IMR-90 (cell line): ENCODE measurements at regions not wholly inside any gene's neighbourhood (a gene's known extent, or its start where the extent isn't known, plus 50 kb on each side); places are given as distances from the start of the nearest gene placed in this dataset.

Experiments
- ATAC-seq: fragments of 200-7000 bp; cut with Tn5 transposase; 2 replicates; pipeline ENCODE4 v1.9.1; 2020; ENCODE audit warnings: low read depth, mild to moderate bottlenecking, moderate library complexity
- BruUV-seq: library from RNA; stranded (reverse); fragments of 400-500 nt; replicated peaks from 2 replicates; lab custom pipeline; 2021; lab: Mats Ljungman, UMichigan
- CTCF ChIA-PET: fragments of 300-600 bp; formaldehyde crosslinking; extraction: SDS; loops from one replicate; lab custom pipeline; 2021; ENCODE audit warnings: antibody characterized with exemption; lab: Yijun Ruan, JAX
- POLR2A ChIA-PET: fragments of 300-600 bp; sonication (Branson Sonifier 250); formaldehyde crosslinking; loops from one replicate; lab custom pipeline; 2022; ENCODE audit warnings: antibody characterized with exemption; ENCODE audit not compliant: unreplicated experiment; lab: Charles Lee
- DNase-seq: peaks from one replicate; pipeline ENCODE4 v3.0.0; 2013
- H2AFZ ChIP-seq: replicated peaks from 2 replicates; pipeline ENCODE3; 2013; ENCODE audit warnings: low read length, mild to moderate bottlenecking; ENCODE audit not compliant: poor library complexity
- H2AK5ac ChIP-seq: 2 replicates; pipeline ENCODE4 v1.6.1; 2013; ENCODE audit warnings: low read depth, low read length, inconsistent platforms
- H2AK9ac ChIP-seq: replicated peaks from 2 replicates; pipeline ENCODE3; 2013; ENCODE audit warnings: mild to moderate bottlenecking, low read depth, low read length, moderate library complexity; ENCODE audit not compliant: poor library complexity
- H2BK120ac ChIP-seq: 2 replicates; pipeline ENCODE4 v1.6.1; 2013; ENCODE audit warnings: low read depth, low read length, inconsistent platforms
- H2BK15ac ChIP-seq: 3 replicates; pipeline ENCODE4 v1.6.1; 2013; ENCODE audit warnings: low read depth, low read length, inconsistent platforms
- H2BK20ac ChIP-seq: 2 replicates; pipeline ENCODE4 v1.6.1; 2013; ENCODE audit warnings: low read depth, mild to moderate bottlenecking, inconsistent platforms, low read length, moderate library complexity
- H2BK5ac ChIP-seq: 2 replicates; pipeline ENCODE4 v1.6.1; 2013; ENCODE audit warnings: mild to moderate bottlenecking, low read depth, low read length, inconsistent platforms; ENCODE audit not compliant: poor library complexity, severe bottlenecking
- H3K14ac ChIP-seq: replicated peaks from 2 replicates; pipeline ENCODE4 v1.6.1; 2013; ENCODE audit warnings: low read depth, low read length, inconsistent platforms
- H3K18ac ChIP-seq: 2 replicates; pipeline ENCODE4 v1.6.1; 2013; ENCODE audit warnings: low read depth, low read length, control low read depth
- H3K23ac ChIP-seq: 2 replicates; pipeline ENCODE4 v1.6.1; 2013; ENCODE audit warnings: low read depth, low read length, inconsistent platforms
- H3K27ac ChIP-seq: 2 replicates; pipeline ENCODE4 v1.5.1; 2013; ENCODE audit warnings: mild to moderate bottlenecking, control low read depth, low read length; ENCODE audit not compliant: insufficient read depth
- H3K27me3 ChIP-seq: 2 replicates; pipeline ENCODE4 v1.6.1; 2013; ENCODE audit warnings: low read length; ENCODE audit not compliant: control insufficient read depth, insufficient read depth
- H3K36me3 ChIP-seq: 2 replicates; pipeline ENCODE4 v1.6.1; 2013; ENCODE audit warnings: low read length, mixed read lengths; ENCODE audit not compliant: control insufficient read depth, insufficient read depth
- H3K4ac ChIP-seq: 2 replicates; pipeline ENCODE4 v1.6.1; 2013; ENCODE audit warnings: low read depth, low read length, inconsistent platforms
- H3K4me1 ChIP-seq: 2 replicates; pipeline ENCODE4 v1.6.1; 2013; ENCODE audit warnings: low read length, mixed read lengths; ENCODE audit not compliant: control insufficient read depth, insufficient read depth
- H3K4me2 ChIP-seq: 2 replicates; pipeline ENCODE4 v1.6.1; 2013; ENCODE audit warnings: low read depth, mild to moderate bottlenecking, control low read depth, low read length, moderate library complexity
- H3K4me3 ChIP-seq: 2 replicates; pipeline ENCODE4 v1.5.1; 2013; ENCODE audit warnings: low read depth, mild to moderate bottlenecking, control low read depth, low read length, moderate library complexity; ENCODE audit not compliant: insufficient read depth
- H3K56ac ChIP-seq: 2 replicates; pipeline ENCODE4 v1.6.1; 2013; ENCODE audit warnings: low read length, inconsistent platforms; ENCODE audit not compliant: insufficient read depth; ENCODE audit errors: extremely low read depth
- H3K79me1 ChIP-seq, 2 experiments: 2 replicates each; pipeline ENCODE4 v1.6.1; 2013; ENCODE audit warnings: low read length in 2 of 2, inconsistent platforms in 1 of 2, low read depth in 1 of 2
- H3K9ac ChIP-seq: 2 replicates; pipeline ENCODE4 v1.6.1; 2013; ENCODE audit warnings: low read depth, low read length, control low read depth
- H3K9me1 ChIP-seq: 2 replicates; pipeline ENCODE4 v1.6.1; 2013; ENCODE audit warnings: low read length, inconsistent platforms; ENCODE audit not compliant: insufficient read depth
- H3K9me3 ChIP-seq: 2 replicates; pipeline ENCODE4 v1.6.1; 2013; ENCODE audit warnings: low read length; ENCODE audit not compliant: control insufficient read depth, insufficient read depth
- H4K20me1 ChIP-seq: 2 replicates; pipeline ENCODE4 v1.6.1; 2013; ENCODE audit warnings: low read length, inconsistent platforms; ENCODE audit not compliant: insufficient read depth
- H4K5ac ChIP-seq: 2 replicates; pipeline ENCODE4 v1.6.1; 2013; ENCODE audit warnings: mild to moderate bottlenecking, low read depth, low read length, control low read depth
- H4K8ac ChIP-seq, 2 experiments: 2 replicates each; pipeline ENCODE4 v1.6.1; 2013; ENCODE audit warnings: low read depth in 2 of 2, low read length in 2 of 2, control low read depth in 1 of 2, inconsistent platforms in 1 of 2
- H4K91ac ChIP-seq: 2 replicates; pipeline ENCODE4 v1.6.1; 2013; ENCODE audit warnings: low read depth, low read length, inconsistent platforms; ENCODE audit not compliant: insufficient read depth
- CEBPB ChIP-seq: IDR thresholded peaks from 2 replicates; pipeline ENCODE4 v1.6.1; 2012; ENCODE audit warnings: low read depth, low read length, improper control_type of control experiment
- CTCF ChIP-seq: conservative IDR thresholded peaks from 2 replicates; pipeline ENCODE4 v1.5.1; 2012; ENCODE audit warnings: mild to moderate bottlenecking, low read depth, low read length, improper control_type of control experiment
- ELK1 ChIP-seq: fragments of 150-350 bp; IDR thresholded peaks from 2 replicates; pipeline ENCODE4 v1.6.1; 2016; ENCODE audit warnings: low read depth, mild to moderate bottlenecking, low read length, moderate library complexity, borderline replicate concordance
- MAFK ChIP-seq: IDR thresholded peaks from 2 replicates; pipeline ENCODE4 v1.6.1; 2012; ENCODE audit warnings: low read depth, low read length, improper control_type of control experiment
- MAZ ChIP-seq: IDR thresholded peaks from 2 replicates; pipeline ENCODE4 v1.6.1; 2012; ENCODE audit warnings: low read depth, mild to moderate bottlenecking, low read length, improper control_type of control experiment, moderate library complexity, borderline replicate concordance
- NFE2L2 ChIP-seq: fragments of 150-350 bp; IDR thresholded peaks from 2 replicates; pipeline ENCODE4 v1.6.1; 2016; ENCODE audit warnings: low read depth, mild to moderate bottlenecking, low read length
- RCOR1 ChIP-seq: IDR thresholded peaks from 2 replicates; pipeline ENCODE4 v1.6.1; 2012; ENCODE audit warnings: mild to moderate bottlenecking, low read length, improper control_type of control experiment; ENCODE audit not compliant: insufficient replicate concordance
- RFX5 ChIP-seq: IDR thresholded peaks from 2 replicates; pipeline ENCODE4 v1.8.0; 2012; ENCODE audit warnings: low read depth, mild to moderate bottlenecking, low read length, moderate library complexity
- SMC3 ChIP-seq: fragments of 150-350 bp; IDR thresholded peaks from 2 replicates; pipeline ENCODE4 v1.6.1; 2016; ENCODE audit warnings: low read depth, mild to moderate bottlenecking, antibody characterized with exemption, low read length, moderate library complexity
- whole genome bisulfite sequencing, 2 experiments: methylation state at CpG; one replicate each; pipeline versions ENCODE4 v1.1.5 to v1.1.7; 2013; ENCODE audit warnings: missing lambda C conversion rate in 2 of 2; ENCODE audit not compliant: insufficient read length in 1 of 2; ENCODE audit errors: extremely low coverage in 2 of 2; 5-methylcytosine and 5-hydroxymethylcytosine counted together
- dilution Hi-C: fragments of 300-500 bp; cut with HindIII; formaldehyde crosslinking; loops from one replicate; pipeline ENCODE4 v1.14.3; 2018; ENCODE audit warnings: low sequenced_read_pairs; ENCODE audit not compliant: unreplicated experiment
- in situ Hi-C: fragments of 300-500 bp; cut with MboI; formaldehyde crosslinking; loops from 3 replicates; pipeline ENCODE4 v1.14.3; 2019; ENCODE audit warnings: low sequenced_read_pairs, inconsistent platforms, mixed read lengths
- intact Hi-C: fragments of 100-400 bp; cut with micrococcal nuclease; formaldehyde crosslinking; loops from 2 replicates; pipeline ENCODE4 v1.10.0; 2022
- TF ChIP-seq, protein P1 (sequence below): fragments of 150-350 bp; IDR thresholded peaks from 2 replicates; pipeline ENCODE4 v1.6.1; 2017; ENCODE audit warnings: mild to moderate bottlenecking, antibody characterized with exemption, low read length, low read depth

DNA sequence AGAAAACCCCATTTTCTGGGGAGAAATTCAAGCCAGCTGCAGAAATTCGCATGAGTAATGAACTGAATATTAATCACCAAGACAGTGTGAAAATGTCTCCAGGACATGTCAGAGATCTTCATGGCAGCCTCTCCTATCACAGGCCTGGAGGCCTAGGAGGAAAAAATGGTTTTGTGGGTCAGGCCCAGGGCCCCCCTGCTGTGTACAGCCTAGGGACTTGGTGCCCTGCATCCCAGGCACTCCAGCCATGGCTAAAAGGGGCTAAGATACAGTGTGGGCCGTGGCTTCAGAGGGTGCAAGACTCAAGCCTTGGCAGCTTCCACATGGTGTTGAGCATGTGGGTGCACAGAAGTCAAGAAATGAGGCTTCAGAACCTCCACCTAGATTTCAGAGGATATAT lies 185.9 kb upstream of the GATB start:
- H3K36me3 ChIP-seq, result no peaks in the 10 kb centered on the region
- no peak overlapping the region for H2AFZ ChIP-seq
- H3K4me1 ChIP-seq, result no peaks in the 10 kb centered on the region
- no peak overlapping the region for H4K8ac ChIP-seq
- no peak overlapping the region for H3K27ac ChIP-seq
- H3K14ac ChIP-seq, result no peak overlapping the region
- WGBS, 2 experiments, result no CpG with 5 or more reads among the region's 2 CpGs
- H2AK5ac ChIP-seq, result no peak overlapping the region
- DNase-seq (no peak), ATAC-seq (no peak)
- H3K9me3 ChIP-seq, result peaks cover 4% of the 10 kb centered on the region
- H3K56ac ChIP-seq, result no peak overlapping the region
- H4K20me1 ChIP-seq, result no peaks in the 10 kb centered on the region
- intact Hi-C loops, result no loop called here
- no peak overlapping the region for H3K4ac ChIP-seq
- no peak overlapping the region for H3K18ac ChIP-seq
- CTCF ChIA-PET, result no interaction called here
- no peak overlapping the region for H2BK20ac ChIP-seq
- no peaks in the 10 kb centered on the region for H3K27me3 ChIP-seq
- no peak overlapping the region for H2BK120ac ChIP-seq
- H3K4me3 ChIP-seq, result no peak overlapping the region
- H2AK9ac ChIP-seq, result no peak overlapping the region
- H2BK15ac ChIP-seq, result no peak overlapping the region
- dilution Hi-C loops, result no loop called here
- H3K79me1 ChIP-seq, result no peaks in the 10 kb centered on the region
- H3K4me2 ChIP-seq, result no peak overlapping the region
- POLR2A ChIA-PET, result no interaction called here
- H3K23ac ChIP-seq, result no peak overlapping the region
- no peak overlapping the region for H4K5ac ChIP-seq
- in situ Hi-C loops, result no loop called here
- TF ChIP-seq MAZ, result no peak
- no peak for TF ChIP-seq NFE2L2
- TF ChIP-seq ELK1, result no peak
- no peak for TF ChIP-seq RCOR1
- no peak for TF ChIP-seq CEBPB
- TF ChIP-seq, protein P1, sequence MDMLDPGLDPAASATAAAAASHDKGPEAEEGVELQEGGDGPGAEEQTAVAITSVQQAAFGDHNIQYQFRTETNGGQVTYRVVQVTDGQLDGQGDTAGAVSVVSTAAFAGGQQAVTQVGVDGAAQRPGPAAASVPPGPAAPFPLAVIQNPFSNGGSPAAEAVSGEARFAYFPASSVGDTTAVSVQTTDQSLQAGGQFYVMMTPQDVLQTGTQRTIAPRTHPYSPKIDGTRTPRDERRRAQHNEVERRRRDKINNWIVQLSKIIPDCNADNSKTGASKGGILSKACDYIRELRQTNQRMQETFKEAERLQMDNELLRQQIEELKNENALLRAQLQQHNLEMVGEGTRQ, result no peak
- TF ChIP-seq SMC3, result no peak
- TF ChIP-seq CTCF, result no peak
- TF ChIP-seq RFX5, result no peak
- no peak for TF ChIP-seq MAFK
- no peak overlapping the region for H3K9ac ChIP-seq
- H4K91ac ChIP-seq, result no peak overlapping the region
- H3K9me1 ChIP-seq, result no peaks in the 10 kb centered on the region
- H2BK5ac ChIP-seq, result no peak overlapping the region
- no TSS peak for BruUV-seq
